Bronchial epithelial cell (primary cell): ENCODE measurements at regions not wholly inside any gene's neighbourhood (a gene's known extent, or its start where the extent isn't known, plus 50 kb on each side); places are given as distances from the start of the nearest gene placed in this dataset.

ENCODE experiments used
- DNase-seq: peaks from one replicate; pipeline ENCODE4 v3.0.0-alpha.2; 2010; ENCODE audit warnings: low read depth
- FAIRE-seq: peaks from 2 replicates; lab custom pipeline; 2011; peaks lifted over from hg19 to GRCh38; lab: Jason Lieb, UNC
- H3K27me3 ChIP-seq: 2 replicates; pipeline ENCODE4 v1.5.1; 2011; ENCODE audit warnings: low read length; ENCODE audit not compliant: control insufficient read depth, insufficient read depth
- H3K36me3 ChIP-seq: 2 replicates; pipeline ENCODE4 v1.5.1; 2011; ENCODE audit warnings: low read length; ENCODE audit not compliant: control insufficient read depth, insufficient read depth
- H3K4me3 ChIP-seq: 2 replicates; pipeline ENCODE4 v1.5.1; 2011; ENCODE audit warnings: mild to moderate bottlenecking, low read depth, low read length, control low read depth
- CTCF ChIP-seq: IDR thresholded peaks from 2 replicates; pipeline ENCODE4 v1.5.1; 2011; ENCODE audit warnings: mild to moderate bottlenecking, moderate library complexity, low read length, control low read depth, inconsistent platforms; ENCODE audit not compliant: insufficient read depth, severe bottlenecking

GRCh38 chr9:78596346-78596745 lies 299.4 kb downstream of the PSAT1 start:
- Histone ChIP-seq H3K4me3 (no peak overlapping the region), H3K27me3 (no peaks in the 10 kb centered on the region), H3K36me3 (no peaks in the 10 kb centered on the region)
- DNase-seq (no peak), FAIRE-seq (no peak)
- TF ChIP-seq CTCF = no peak

GRCh38 chr9:78598120-78598519 lies 301.2 kb downstream of the PSAT1 start:
- H3K27me3 ChIP-seq = no peaks in the 10 kb centered on the region
- peak; percentile 23 for DNase-seq
- no peak overlapping the region for H3K4me3 ChIP-seq
- FAIRE-seq = no peak
- no peaks in the 10 kb centered on the region for H3K36me3 ChIP-seq
- TF ChIP-seq CTCF = no peak

GRCh38 chr9:78599926-78600325 lies 303.0 kb downstream of the PSAT1 start:
- FAIRE-seq (no peak), DNase-seq (no peak)
- no peak for TF ChIP-seq CTCF
- H3K4me3 ChIP-seq = no peak overlapping the region
- no peaks in the 10 kb centered on the region for H3K36me3 ChIP-seq
- H3K27me3 ChIP-seq = no peaks in the 10 kb centered on the region

GRCh38 chr9:78601957-78602565 lies 305.1 kb downstream of the PSAT1 start:
- DNase-seq (peak; percentile 90), FAIRE-seq (no peak)
- Histone ChIP-seq H3K36me3 (no peaks in the 10 kb centered on the region), H3K4me3 (no peak overlapping the region), H3K27me3 (no peaks in the 10 kb centered on the region)
- TF ChIP-seq CTCF = peak; percentile 74

GRCh38 chr9:78605041-78606000 lies 308.4 kb downstream of the PSAT1 start:
- no peak overlapping the region for H3K4me3 ChIP-seq
- FAIRE-seq (no peak), DNase-seq (no peak)
- no peak for TF ChIP-seq CTCF
- no peaks in the 10 kb centered on the region for H3K27me3 ChIP-seq
- H3K36me3 ChIP-seq = no peaks in the 10 kb centered on the region
